ENCODE measurements at regions not wholly inside any gene's neighbourhood (a gene's known extent, or its start where the extent isn't known, plus 50 kb on each side); places are given as distances from the start of the nearest gene placed in this dataset.

DNA sequence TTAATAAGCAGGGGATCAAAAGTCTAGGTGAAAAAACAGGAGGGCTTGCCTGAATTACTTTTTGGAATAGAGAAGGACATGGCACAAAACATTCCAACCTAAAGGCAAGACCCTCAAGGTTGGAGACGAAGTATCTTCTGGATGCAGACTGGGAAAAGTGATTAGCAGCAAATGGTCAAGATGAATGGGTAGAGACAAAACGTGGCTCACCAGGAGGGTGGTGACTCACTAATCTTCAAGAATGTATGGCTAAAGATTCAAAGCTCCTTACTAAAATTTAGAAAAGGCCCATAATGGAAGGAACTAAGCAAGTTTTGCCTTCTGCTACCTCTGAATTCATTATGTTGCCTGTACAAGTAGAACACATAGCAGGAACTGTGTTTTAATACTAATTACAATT, 469.5 kb upstream of the RBFOX1 start:
- Mint-ChIP-seq H3K4me1 (peaks cover 15% of the 10 kb centered on the region), H3K27me3 (ENCODE audit: insufficient read depth, low read depth, poor library complexity) (peaks cover 52% of the 10 kb centered on the region), H3K36me3 (ENCODE audit: low read depth) (peaks cover 3% of the 10 kb centered on the region; the same call in 1 of the 3 replicates), H3K27ac (no peak overlapping the region), H3K9me3 (peaks cover 64% of the 10 kb centered on the region), H3K4me3 (no peak overlapping the region)
- Histone ChIP-seq H3K27me3 (ENCODE audit: insufficient read depth) (peaks cover 66% of the 10 kb centered on the region), H3K9me2 (ENCODE audit: insufficient read depth) (no peaks in the 10 kb centered on the region), H4K20me1 (replicated peaks; ENCODE audit: insufficient read depth) (no peaks in the 10 kb centered on the region), H2AFZ (no peak overlapping the region), H3F3A (replicated peaks; ENCODE audit: low read depth) (no peaks in the 10 kb centered on the region), H3K79me2 (replicated peaks; ENCODE audit: insufficient read depth) (no peaks in the 10 kb centered on the region), H3K27ac (ENCODE audit: low read depth) (no peak overlapping the region), H3K36me3 (ENCODE audit: insufficient read depth) (peaks cover 5% of the 10 kb centered on the region; the same call in 1 of the 2 replicates), H3K4me1 (ENCODE audit: insufficient read depth) (no peaks in the 10 kb centered on the region), H3K4me3 (no peak overlapping the region), H3K4me2 (no peak overlapping the region)
- no peak for DNase-seq (ENCODE audit: low spot score)
- no peak for ATAC-seq
- TF ChIP-seq JUNB (IDR thresholded peaks at IDR 0.05; ENCODE audit: unreplicated experiment) (no peak), STAT1 (IDR thresholded peaks at IDR 0.05; ENCODE audit: unreplicated experiment) (no peak), CREB1 (CRISPR knock-in tag; IDR thresholded peaks at IDR 0.05; ENCODE audit: low read depth) (no peak), EZH2phosphoT487 (IDR thresholded peaks at IDR 0.05; ENCODE audit: unreplicated experiment) (no peak), ZNF331 (CRISPR knock-in tag; IDR thresholded peaks at IDR 0.05; ENCODE audit: low read depth) (no peak), NANOG (IDR thresholded peaks at IDR 0.05; ENCODE audit: borderline replicate concordance) (no peak)
- TF ChIP-seq, protein P1, sequence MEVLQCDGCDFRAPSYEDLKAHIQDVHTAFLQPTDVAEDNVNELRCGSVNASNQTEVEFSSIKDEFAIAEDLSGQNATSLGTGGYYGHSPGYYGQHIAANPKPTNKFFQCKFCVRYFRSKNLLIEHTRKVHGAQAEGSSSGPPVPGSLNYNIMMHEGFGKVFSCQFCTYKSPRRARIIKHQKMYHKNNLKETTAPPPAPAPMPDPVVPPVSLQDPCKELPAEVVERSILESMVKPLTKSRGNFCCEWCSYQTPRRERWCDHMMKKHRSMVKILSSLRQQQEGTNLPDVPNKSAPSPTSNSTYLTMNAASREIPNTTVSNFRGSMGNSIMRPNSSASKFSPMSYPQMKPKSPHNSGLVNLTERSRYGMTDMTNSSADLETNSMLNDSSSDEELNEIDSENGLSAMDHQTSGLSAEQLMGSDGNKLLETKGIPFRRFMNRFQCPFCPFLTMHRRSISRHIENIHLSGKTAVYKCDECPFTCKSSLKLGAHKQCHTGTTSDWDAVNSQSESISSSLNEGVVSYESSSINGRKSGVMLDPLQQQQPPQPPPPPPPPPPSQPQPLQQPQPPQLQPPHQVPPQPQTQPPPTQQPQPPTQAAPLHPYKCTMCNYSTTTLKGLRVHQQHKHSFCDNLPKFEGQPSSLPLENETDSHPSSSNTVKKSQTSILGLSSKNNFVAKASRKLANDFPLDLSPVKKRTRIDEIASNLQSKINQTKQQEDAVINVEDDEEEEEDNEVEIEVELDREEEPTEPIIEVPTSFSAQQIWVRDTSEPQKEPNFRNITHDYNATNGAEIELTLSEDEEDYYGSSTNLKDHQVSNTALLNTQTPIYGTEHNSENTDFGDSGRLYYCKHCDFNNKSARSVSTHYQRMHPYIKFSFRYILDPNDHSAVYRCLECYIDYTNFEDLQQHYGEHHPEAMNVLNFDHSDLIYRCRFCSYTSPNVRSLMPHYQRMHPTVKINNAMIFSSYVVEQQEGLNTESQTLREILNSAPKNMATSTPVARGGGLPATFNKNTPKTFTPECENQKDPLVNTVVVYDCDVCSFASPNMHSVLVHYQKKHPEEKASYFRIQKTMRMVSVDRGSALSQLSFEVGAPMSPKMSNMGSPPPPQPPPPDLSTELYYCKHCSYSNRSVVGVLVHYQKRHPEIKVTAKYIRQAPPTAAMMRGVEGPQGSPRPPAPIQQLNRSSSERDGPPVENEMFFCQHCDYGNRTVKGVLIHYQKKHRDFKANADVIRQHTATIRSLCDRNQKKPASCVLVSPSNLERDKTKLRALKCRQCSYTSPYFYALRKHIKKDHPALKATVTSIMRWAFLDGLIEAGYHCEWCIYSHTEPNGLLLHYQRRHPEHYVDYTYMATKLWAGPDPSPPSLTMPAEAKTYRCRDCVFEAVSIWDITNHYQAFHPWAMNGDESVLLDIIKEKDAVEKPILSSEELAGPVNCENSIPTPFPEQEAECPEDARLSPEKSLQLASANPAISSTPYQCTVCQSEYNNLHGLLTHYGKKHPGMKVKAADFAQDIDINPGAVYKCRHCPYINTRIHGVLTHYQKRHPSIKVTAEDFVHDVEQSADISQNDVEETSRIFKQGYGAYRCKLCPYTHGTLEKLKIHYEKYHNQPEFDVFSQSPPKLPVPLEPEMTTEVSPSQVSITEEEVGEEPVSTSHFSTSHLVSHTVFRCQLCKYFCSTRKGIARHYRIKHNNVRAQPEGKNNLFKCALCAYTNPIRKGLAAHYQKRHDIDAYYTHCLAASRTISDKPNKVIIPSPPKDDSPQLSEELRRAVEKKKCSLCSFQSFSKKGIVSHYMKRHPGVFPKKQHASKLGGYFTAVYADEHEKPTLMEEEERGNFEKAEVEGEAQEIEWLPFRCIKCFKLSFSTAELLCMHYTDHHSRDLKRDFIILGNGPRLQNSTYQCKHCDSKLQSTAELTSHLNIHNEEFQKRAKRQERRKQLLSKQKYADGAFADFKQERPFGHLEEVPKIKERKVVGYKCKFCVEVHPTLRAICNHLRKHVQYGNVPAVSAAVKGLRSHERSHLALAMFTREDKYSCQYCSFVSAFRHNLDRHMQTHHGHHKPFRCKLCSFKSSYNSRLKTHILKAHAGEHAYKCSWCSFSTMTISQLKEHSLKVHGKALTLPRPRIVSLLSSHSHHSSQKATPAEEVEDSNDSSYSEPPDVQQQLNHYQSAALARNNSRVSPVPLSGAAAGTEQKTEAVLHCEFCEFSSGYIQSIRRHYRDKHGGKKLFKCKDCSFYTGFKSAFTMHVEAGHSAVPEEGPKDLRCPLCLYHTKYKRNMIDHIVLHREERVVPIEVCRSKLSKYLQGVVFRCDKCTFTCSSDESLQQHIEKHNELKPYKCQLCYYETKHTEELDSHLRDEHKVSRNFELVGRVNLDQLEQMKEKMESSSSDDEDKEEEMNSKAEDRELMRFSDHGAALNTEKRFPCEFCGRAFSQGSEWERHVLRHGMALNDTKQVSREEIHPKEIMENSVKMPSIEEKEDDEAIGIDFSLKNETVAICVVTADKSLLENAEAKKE (CRISPR knock-in tag; IDR thresholded peaks at IDR 0.05) = no peak
